IMR-90 (cell line): ENCODE measurements at regions not wholly inside any gene's neighbourhood (a gene's known extent, or its start where the extent isn't known, plus 50 kb on each side); places are given as distances from the start of the nearest gene placed in this dataset.

ENCODE experiments used
- ATAC-seq: fragments of 200-7000 bp; cut with Tn5 transposase; 2 replicates; pipeline ENCODE4 v1.9.1; 2020; ENCODE audit warnings: low read depth, mild to moderate bottlenecking, moderate library complexity
- BruUV-seq: library from RNA; stranded (reverse); fragments of 400-500 nt; replicated peaks from 2 replicates; lab custom pipeline; 2021; lab: Mats Ljungman, UMichigan
- CTCF ChIA-PET: fragments of 300-600 bp; formaldehyde crosslinking; extraction: SDS; loops from one replicate; lab custom pipeline; 2021; ENCODE audit warnings: antibody characterized with exemption; lab: Yijun Ruan, JAX
- POLR2A ChIA-PET: fragments of 300-600 bp; sonication (Branson Sonifier 250); formaldehyde crosslinking; loops from one replicate; lab custom pipeline; 2022; ENCODE audit warnings: antibody characterized with exemption; ENCODE audit not compliant: unreplicated experiment; lab: Charles Lee
- DNase-seq: peaks from one replicate; pipeline ENCODE4 v3.0.0; 2013
- H2AFZ ChIP-seq: replicated peaks from 2 replicates; pipeline ENCODE3; 2013; ENCODE audit warnings: low read length, mild to moderate bottlenecking; ENCODE audit not compliant: poor library complexity
- H2AK5ac ChIP-seq: 2 replicates; pipeline ENCODE4 v1.6.1; 2013; ENCODE audit warnings: low read depth, low read length, inconsistent platforms
- H2AK9ac ChIP-seq: replicated peaks from 2 replicates; pipeline ENCODE3; 2013; ENCODE audit warnings: mild to moderate bottlenecking, low read depth, low read length, moderate library complexity; ENCODE audit not compliant: poor library complexity
- H2BK120ac ChIP-seq: 2 replicates; pipeline ENCODE4 v1.6.1; 2013; ENCODE audit warnings: low read depth, low read length, inconsistent platforms
- H2BK15ac ChIP-seq: 3 replicates; pipeline ENCODE4 v1.6.1; 2013; ENCODE audit warnings: low read depth, low read length, inconsistent platforms
- H2BK20ac ChIP-seq: 2 replicates; pipeline ENCODE4 v1.6.1; 2013; ENCODE audit warnings: low read depth, mild to moderate bottlenecking, inconsistent platforms, low read length, moderate library complexity
- H2BK5ac ChIP-seq: 2 replicates; pipeline ENCODE4 v1.6.1; 2013; ENCODE audit warnings: mild to moderate bottlenecking, low read depth, low read length, inconsistent platforms; ENCODE audit not compliant: poor library complexity, severe bottlenecking
- H3K14ac ChIP-seq: replicated peaks from 2 replicates; pipeline ENCODE4 v1.6.1; 2013; ENCODE audit warnings: low read depth, low read length, inconsistent platforms
- H3K18ac ChIP-seq: 2 replicates; pipeline ENCODE4 v1.6.1; 2013; ENCODE audit warnings: low read depth, low read length, control low read depth
- H3K23ac ChIP-seq: 2 replicates; pipeline ENCODE4 v1.6.1; 2013; ENCODE audit warnings: low read depth, low read length, inconsistent platforms
- H3K27ac ChIP-seq: 2 replicates; pipeline ENCODE4 v1.5.1; 2013; ENCODE audit warnings: mild to moderate bottlenecking, control low read depth, low read length; ENCODE audit not compliant: insufficient read depth
- H3K27me3 ChIP-seq: 2 replicates; pipeline ENCODE4 v1.6.1; 2013; ENCODE audit warnings: low read length; ENCODE audit not compliant: control insufficient read depth, insufficient read depth
- H3K36me3 ChIP-seq: 2 replicates; pipeline ENCODE4 v1.6.1; 2013; ENCODE audit warnings: low read length, mixed read lengths; ENCODE audit not compliant: control insufficient read depth, insufficient read depth
- H3K4ac ChIP-seq: 2 replicates; pipeline ENCODE4 v1.6.1; 2013; ENCODE audit warnings: low read depth, low read length, inconsistent platforms
- H3K4me1 ChIP-seq: 2 replicates; pipeline ENCODE4 v1.6.1; 2013; ENCODE audit warnings: low read length, mixed read lengths; ENCODE audit not compliant: control insufficient read depth, insufficient read depth
- H3K4me2 ChIP-seq: 2 replicates; pipeline ENCODE4 v1.6.1; 2013; ENCODE audit warnings: low read depth, mild to moderate bottlenecking, control low read depth, low read length, moderate library complexity
- H3K4me3 ChIP-seq: 2 replicates; pipeline ENCODE4 v1.5.1; 2013; ENCODE audit warnings: low read depth, mild to moderate bottlenecking, control low read depth, low read length, moderate library complexity; ENCODE audit not compliant: insufficient read depth
- H3K56ac ChIP-seq: 2 replicates; pipeline ENCODE4 v1.6.1; 2013; ENCODE audit warnings: low read length, inconsistent platforms; ENCODE audit not compliant: insufficient read depth; ENCODE audit errors: extremely low read depth
- H3K79me1 ChIP-seq, 2 experiments: 2 replicates each; pipeline ENCODE4 v1.6.1; 2013; ENCODE audit warnings: low read length in 2 of 2, inconsistent platforms in 1 of 2, low read depth in 1 of 2
- H3K9ac ChIP-seq: 2 replicates; pipeline ENCODE4 v1.6.1; 2013; ENCODE audit warnings: low read depth, low read length, control low read depth
- H3K9me1 ChIP-seq: 2 replicates; pipeline ENCODE4 v1.6.1; 2013; ENCODE audit warnings: low read length, inconsistent platforms; ENCODE audit not compliant: insufficient read depth
- H3K9me3 ChIP-seq: 2 replicates; pipeline ENCODE4 v1.6.1; 2013; ENCODE audit warnings: low read length; ENCODE audit not compliant: control insufficient read depth, insufficient read depth
- H4K20me1 ChIP-seq: 2 replicates; pipeline ENCODE4 v1.6.1; 2013; ENCODE audit warnings: low read length, inconsistent platforms; ENCODE audit not compliant: insufficient read depth
- H4K5ac ChIP-seq: 2 replicates; pipeline ENCODE4 v1.6.1; 2013; ENCODE audit warnings: mild to moderate bottlenecking, low read depth, low read length, control low read depth
- H4K8ac ChIP-seq, 2 experiments: 2 replicates each; pipeline ENCODE4 v1.6.1; 2013; ENCODE audit warnings: low read depth in 2 of 2, low read length in 2 of 2, control low read depth in 1 of 2, inconsistent platforms in 1 of 2
- H4K91ac ChIP-seq: 2 replicates; pipeline ENCODE4 v1.6.1; 2013; ENCODE audit warnings: low read depth, low read length, inconsistent platforms; ENCODE audit not compliant: insufficient read depth
- WGBS, 2 experiments: methylation state at CpG; one replicate each; pipeline versions ENCODE4 v1.1.5 to v1.1.7; 2013; ENCODE audit warnings: missing lambda C conversion rate in 2 of 2; ENCODE audit not compliant: insufficient read length in 1 of 2; ENCODE audit errors: extremely low coverage in 2 of 2; 5-methylcytosine and 5-hydroxymethylcytosine counted together
- dilution Hi-C: fragments of 300-500 bp; cut with HindIII; formaldehyde crosslinking; loops from one replicate; pipeline ENCODE4 v1.14.3; 2018; ENCODE audit warnings: low sequenced_read_pairs; ENCODE audit not compliant: unreplicated experiment
- in situ Hi-C: fragments of 300-500 bp; cut with MboI; formaldehyde crosslinking; loops from 3 replicates; pipeline ENCODE4 v1.14.3; 2019; ENCODE audit warnings: low sequenced_read_pairs, inconsistent platforms, mixed read lengths
- intact Hi-C: fragments of 100-400 bp; cut with micrococcal nuclease; formaldehyde crosslinking; loops from 2 replicates; pipeline ENCODE4 v1.10.0; 2022
- TF ChIP-seq, protein P1 (sequence below): fragments of 150-350 bp; IDR thresholded peaks from 2 replicates; pipeline ENCODE4 v1.6.1; 2016; ENCODE audit warnings: low read depth, mild to moderate bottlenecking, low read length, moderate library complexity, borderline replicate concordance

DNA sequence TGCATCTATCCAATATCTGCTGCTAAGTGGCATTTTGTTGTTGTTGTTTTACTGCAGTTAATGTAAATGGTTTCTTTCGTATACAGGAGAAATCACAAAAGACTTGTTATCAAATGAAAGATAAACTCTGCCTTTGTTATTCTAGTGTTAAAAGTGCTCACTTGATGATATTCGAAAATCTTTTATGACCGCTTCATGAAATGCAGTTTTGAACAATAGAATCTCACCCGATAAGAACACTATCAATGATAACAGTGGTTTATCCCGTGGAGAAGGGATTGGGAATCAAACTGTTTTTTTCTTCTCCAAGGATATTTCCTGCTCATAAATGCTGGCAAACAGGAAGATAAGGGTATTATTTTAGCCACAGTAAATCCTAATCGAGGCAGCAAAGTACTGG is 1366.3 kb downstream of the OLFM4 start:
- Histone ChIP-seq H2AK5ac (no peak overlapping the region), H2BK5ac (no peak overlapping the region), H3K23ac (no peak overlapping the region), H4K91ac (no peak overlapping the region), H2AFZ (no peak overlapping the region), H3K4me2 (no peak overlapping the region), H3K4me1 (no peaks in the 10 kb centered on the region), H3K27me3 (no peaks in the 10 kb centered on the region), H2BK120ac (no peak overlapping the region), H2AK9ac (no peak overlapping the region), H3K9ac (no peak overlapping the region), H2BK15ac (no peak overlapping the region), H3K79me1 (no peaks in the 10 kb centered on the region), H3K18ac (no peak overlapping the region), H3K4me3 (no peak overlapping the region), H3K9me3 (peaks cover 6% of the 10 kb centered on the region; the same call in 1 of the 2 replicates), H2BK20ac (no peak overlapping the region), H3K4ac (no peak overlapping the region), H4K8ac (no peak overlapping the region), H3K36me3 (no peaks in the 10 kb centered on the region), H4K20me1 (no peaks in the 10 kb centered on the region), H4K5ac (no peak overlapping the region), H3K9me1 (no peaks in the 10 kb centered on the region), H3K56ac (no peak overlapping the region), H3K14ac (no peak overlapping the region), H3K27ac (no peak overlapping the region)
- ATAC-seq (no peak), DNase-seq (no peak)
- TF ChIP-seq, protein P1, sequence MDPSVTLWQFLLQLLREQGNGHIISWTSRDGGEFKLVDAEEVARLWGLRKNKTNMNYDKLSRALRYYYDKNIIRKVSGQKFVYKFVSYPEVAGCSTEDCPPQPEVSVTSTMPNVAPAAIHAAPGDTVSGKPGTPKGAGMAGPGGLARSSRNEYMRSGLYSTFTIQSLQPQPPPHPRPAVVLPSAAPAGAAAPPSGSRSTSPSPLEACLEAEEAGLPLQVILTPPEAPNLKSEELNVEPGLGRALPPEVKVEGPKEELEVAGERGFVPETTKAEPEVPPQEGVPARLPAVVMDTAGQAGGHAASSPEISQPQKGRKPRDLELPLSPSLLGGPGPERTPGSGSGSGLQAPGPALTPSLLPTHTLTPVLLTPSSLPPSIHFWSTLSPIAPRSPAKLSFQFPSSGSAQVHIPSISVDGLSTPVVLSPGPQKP, result no peak
- BruUV-seq, result no TSS peak
- in situ Hi-C loops (no loop called here), dilution Hi-C loops (no loop called here), intact Hi-C loops (no loop called here)
- ChIA-PET CTCF (no interaction called here), POLR2A (no interaction called here)
- WGBS, 2 experiments, result 42% methylated on average over 2 of the region's 6 CpGs; no CpG with 5 or more reads in 1 of the 2 experiments
